ENCODE measurements at regions not wholly inside any gene's neighbourhood (a gene's known extent, or its start where the extent isn't known, plus 50 kb on each side); places are given as distances from the start of the nearest gene placed in this dataset.

DNA sequence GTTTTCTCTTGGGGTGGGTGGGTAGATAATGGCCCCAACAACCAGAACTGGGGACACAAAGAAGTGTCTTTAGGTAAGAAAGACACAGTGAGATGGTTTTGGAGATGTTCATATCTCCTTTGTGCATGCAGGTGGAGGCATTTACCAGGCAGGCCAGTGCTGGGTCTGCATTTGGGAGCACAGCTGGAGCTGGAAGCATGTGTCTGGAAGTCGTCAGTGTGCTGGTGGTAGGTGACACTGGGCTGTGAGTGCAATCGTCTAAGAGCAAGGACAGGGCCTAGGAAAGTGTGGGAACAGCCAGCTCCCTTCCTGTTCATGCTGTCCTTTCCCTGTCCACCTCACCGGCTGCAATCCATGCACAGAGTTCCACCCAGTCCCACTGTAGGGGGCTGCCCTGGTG lies 88.3 kb upstream of the ZNF32 start:
- no peak overlapping the region for H3K4me3 ChIP-seq (replicated peaks in 1 of 3; ENCODE audit: low read depth in 2 of 3, low read length in 3 of 3)
- peaks cover 0 to 4% (median 0%) of the 10 kb centered on the region in 7 donors for H3K9me3 Mint-ChIP-seq
- no peaks in the 10 kb centered on the region for H3K4me1 ChIP-seq (ENCODE audit: control insufficient read depth in 1 of 2, insufficient read depth in 2 of 2, low read length in 2 of 2)
- H3K9me3 ChIP-seq (replicated peaks in 1 of 2; ENCODE audit: control insufficient read depth in 1 of 2, insufficient read depth in 1 of 2, low read length in 2 of 2) = peaks cover 0 to 3% of the 10 kb centered on the region in 2 donors
- no peaks in the 10 kb centered on the region for H3K36me3 Mint-ChIP-seq
- no peak overlapping the region for H3K27ac Mint-ChIP-seq
- H3K4me3 Mint-ChIP-seq = no peak overlapping the region
- no peak overlapping the region for H3K4me2 ChIP-seq (replicated peaks; ENCODE audit: extremely low read depth, low read length, poor library complexity, severe bottlenecking)
- no peaks in the 10 kb centered on the region for H3K4me1 Mint-ChIP-seq
- no peaks in the 10 kb centered on the region for H3K36me3 ChIP-seq (replicated peaks in 1 of 2; ENCODE audit: control insufficient read depth in 1 of 2, insufficient read depth in 2 of 2, low read length in 2 of 2)
- H3K9ac ChIP-seq (ENCODE audit: insufficient read depth, low read length, poor library complexity, severe bottlenecking) = no peak overlapping the region
- no peaks in the 10 kb centered on the region for H3K79me2 ChIP-seq (ENCODE audit: insufficient read depth, low read length)
- H3K27me3 ChIP-seq (ENCODE audit: control insufficient read depth in 2 of 2, insufficient read depth in 2 of 2, low read length in 2 of 2) = no peaks in the 10 kb centered on the region
- TF ChIP-seq, protein P1, sequence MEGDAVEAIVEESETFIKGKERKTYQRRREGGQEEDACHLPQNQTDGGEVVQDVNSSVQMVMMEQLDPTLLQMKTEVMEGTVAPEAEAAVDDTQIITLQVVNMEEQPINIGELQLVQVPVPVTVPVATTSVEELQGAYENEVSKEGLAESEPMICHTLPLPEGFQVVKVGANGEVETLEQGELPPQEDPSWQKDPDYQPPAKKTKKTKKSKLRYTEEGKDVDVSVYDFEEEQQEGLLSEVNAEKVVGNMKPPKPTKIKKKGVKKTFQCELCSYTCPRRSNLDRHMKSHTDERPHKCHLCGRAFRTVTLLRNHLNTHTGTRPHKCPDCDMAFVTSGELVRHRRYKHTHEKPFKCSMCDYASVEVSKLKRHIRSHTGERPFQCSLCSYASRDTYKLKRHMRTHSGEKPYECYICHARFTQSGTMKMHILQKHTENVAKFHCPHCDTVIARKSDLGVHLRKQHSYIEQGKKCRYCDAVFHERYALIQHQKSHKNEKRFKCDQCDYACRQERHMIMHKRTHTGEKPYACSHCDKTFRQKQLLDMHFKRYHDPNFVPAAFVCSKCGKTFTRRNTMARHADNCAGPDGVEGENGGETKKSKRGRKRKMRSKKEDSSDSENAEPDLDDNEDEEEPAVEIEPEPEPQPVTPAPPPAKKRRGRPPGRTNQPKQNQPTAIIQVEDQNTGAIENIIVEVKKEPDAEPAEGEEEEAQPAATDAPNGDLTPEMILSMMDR (IDR thresholded peaks at IDR 0.05) = no peak
- no peak overlapping the region for H3K27ac ChIP-seq (ENCODE audit: low read depth in 1 of 2, low read length in 2 of 2)
- no peaks in the 10 kb centered on the region for H4K20me1 ChIP-seq (ENCODE audit: insufficient read depth, low read length)
- H2AFZ ChIP-seq (ENCODE audit: insufficient read depth, low read depth, low read length, poor library complexity, severe bottlenecking) = no peak overlapping the region
- no peak for DNase-seq
- intact Hi-C loops (cut with micrococcal nuclease) = no loop called here
- peaks cover 0 to 7% (median 2%) of the 10 kb centered on the region in 3 donors for H3K27me3 Mint-ChIP-seq (ENCODE audit: low read depth in 3 of 3)
- WGBS (ENCODE audit: insufficient coverage) = 92% methylated on average over 2 of the region's 3 CpGs

GRCh38 chr10:43735907-43736306 lies 87.2 kb upstream of the ZNF32 start:
- Mint-ChIP-seq H3K9me3 (peaks cover 0 to 7% (median 2%) of the 10 kb centered on the region in 7 donors), H3K27ac (no peak overlapping the region), H3K4me3 (no peak overlapping the region), H3K36me3 (no peaks in the 10 kb centered on the region), H3K27me3 (ENCODE audit: low read depth in 3 of 3) (peaks cover 2 to 7% (median 2%) of the 10 kb centered on the region in 3 donors), H3K4me1 (no peaks in the 10 kb centered on the region)
- H2AFZ ChIP-seq (ENCODE audit: insufficient read depth, low read depth, low read length, poor library complexity, severe bottlenecking) = no peak overlapping the region
- TF ChIP-seq, protein P1 (IDR thresholded peaks at IDR 0.05) = no peak
- WGBS (ENCODE audit: insufficient coverage) = 83% methylated on average over 1 of the region's 2 CpGs
- DNase-seq = no peak
- H3K4me1 ChIP-seq (ENCODE audit: control insufficient read depth in 1 of 2, insufficient read depth in 2 of 2, low read length in 2 of 2) = no peaks in the 10 kb centered on the region
- H4K20me1 ChIP-seq (ENCODE audit: insufficient read depth, low read length) = no peaks in the 10 kb centered on the region
- H3K27ac ChIP-seq (ENCODE audit: low read depth in 1 of 2, low read length in 2 of 2) = no peak overlapping the region
- H3K9me3 ChIP-seq (replicated peaks in 1 of 2; ENCODE audit: control insufficient read depth in 1 of 2, insufficient read depth in 1 of 2, low read length in 2 of 2) = peaks cover under 1 to 3% of the 10 kb centered on the region in 2 donors
- no peak overlapping the region for H3K4me2 ChIP-seq (replicated peaks; ENCODE audit: extremely low read depth, low read length, poor library complexity, severe bottlenecking)
- H3K36me3 ChIP-seq (replicated peaks in 1 of 2; ENCODE audit: control insufficient read depth in 1 of 2, insufficient read depth in 2 of 2, low read length in 2 of 2) = no peaks in the 10 kb centered on the region
- H3K27me3 ChIP-seq (ENCODE audit: control insufficient read depth in 2 of 2, insufficient read depth in 2 of 2, low read length in 2 of 2) = no peaks in the 10 kb centered on the region
- intact Hi-C loops (cut with micrococcal nuclease) = no loop called here
- H3K4me3 ChIP-seq (replicated peaks in 1 of 3; ENCODE audit: low read depth in 2 of 3, low read length in 3 of 3) = no peak overlapping the region
- no peaks in the 10 kb centered on the region for H3K79me2 ChIP-seq (ENCODE audit: insufficient read depth, low read length)
- no peak overlapping the region for H3K9ac ChIP-seq (ENCODE audit: insufficient read depth, low read length, poor library complexity, severe bottlenecking)
